HEK293 (cell line): ENCODE measurements at regions not wholly inside any gene's neighbourhood (a gene's known extent, or its start where the extent isn't known, plus 50 kb on each side); places are given as distances from the start of the nearest gene placed in this dataset.

ENCODE experiments used
- CTCF ChIA-PET: fragments of 350-600 bp; formaldehyde crosslinking; extraction: SDS; loops from one replicate; lab custom pipeline; 2021; ENCODE audit warnings: antibody characterized with exemption; lab: Yijun Ruan, JAX
- POLR2A ChIA-PET: fragments of 300-600 bp; formaldehyde crosslinking; extraction: SDS; loops from one replicate; lab custom pipeline; 2020; ENCODE audit warnings: antibody characterized with exemption, inconsistent platforms; lab: Yijun Ruan, JAX
- H3K27ac ChIP-seq: fragments of 200-500 bp; sonication (Bioruptor generic); 2 replicates; pipeline ENCODE4 v1.5.1; 2014; ENCODE audit warnings: low read depth, low read length, control low read depth, inconsistent platforms; ENCODE audit errors: extremely low read depth
- H3K36me3 ChIP-seq, 2 experiments: fragments of 200-500 bp in 1 of 2; sonication (Bioruptor generic) in 1 of 2; 1 replicate in 1 of 2; 2 replicates in 1 of 2; pipeline ENCODE4 v1.5.1; 2014 to 2017; ENCODE audit warnings: inconsistent platforms in 2 of 2, low read length in 2 of 2; ENCODE audit not compliant: control insufficient read depth in 2 of 2, insufficient read depth in 1 of 2
- H3K4me1 ChIP-seq: fragments of 200-500 bp; sonication (Bioruptor generic); 2 replicates; pipeline ENCODE4 v1.5.1; 2014; ENCODE audit warnings: mild to moderate bottlenecking, low read length, inconsistent platforms; ENCODE audit not compliant: control insufficient read depth, insufficient read depth
- H3K4me3 ChIP-seq: 2 replicates; pipeline ENCODE4 v1.5.1; 2011; ENCODE audit warnings: low read depth, mild to moderate bottlenecking, control low read depth, low read length, moderate library complexity
- H3K9me3 ChIP-seq: fragments of 200-500 bp; sonication (Bioruptor generic); 2 replicates; pipeline ENCODE4 v1.5.1; 2014; ENCODE audit warnings: low read depth, low read length, inconsistent platforms; ENCODE audit not compliant: control insufficient read depth, insufficient read depth
- BCL11B ChIP-seq: fragments of 450-650 bp; formaldehyde crosslinking; IDR thresholded peaks from 2 replicates; pipeline ENCODE4 v1.5.1; 2016; ENCODE audit warnings: low read depth, missing biosample characterization, missing genetic modification characterization
- PRDM10 ChIP-seq: fragments of 450-650 bp; formaldehyde crosslinking; IDR thresholded peaks from 2 replicates; pipeline ENCODE4 v1.5.1; 2016; ENCODE audit warnings: missing biosample characterization, missing genetic modification characterization
- SALL2 ChIP-seq: fragments of 450-650 bp; formaldehyde crosslinking; IDR thresholded peaks from 2 replicates; pipeline ENCODE4 v1.5.0; 2017; ENCODE audit warnings: missing biosample characterization, mild to moderate bottlenecking, missing genetic modification characterization, borderline replicate concordance
- SCRT1 ChIP-seq: fragments of 450-650 bp; formaldehyde crosslinking; IDR thresholded peaks from 2 replicates; pipeline ENCODE4 v1.5.1; 2016; ENCODE audit warnings: missing biosample characterization, missing genetic modification characterization, borderline replicate concordance
- SCRT2 ChIP-seq: fragments of 450-650 bp; formaldehyde crosslinking; IDR thresholded peaks from 2 replicates; pipeline ENCODE4 v1.5.1; 2016; ENCODE audit warnings: missing biosample characterization, missing genetic modification characterization
- TCF7L2 ChIP-seq: IDR thresholded peaks from 2 replicates; pipeline ENCODE4 v1.6.1; 2011; ENCODE audit warnings: low read depth, mild to moderate bottlenecking, inconsistent platforms, low read length, moderate library complexity, borderline replicate concordance
- WT1 ChIP-seq: fragments of 450-650 bp; formaldehyde crosslinking; IDR thresholded peaks from 2 replicates; pipeline ENCODE4 v1.5.1; 2016; ENCODE audit warnings: missing biosample characterization, missing genetic modification characterization
- ZBTB1 ChIP-seq: fragments of 450-650 bp; formaldehyde crosslinking; IDR thresholded peaks from 2 replicates; pipeline ENCODE4 v1.5.1; 2016; ENCODE audit warnings: missing biosample characterization, missing genetic modification characterization
- ZBTB44 ChIP-seq: fragments of 450-650 bp; IDR thresholded peaks from 2 replicates; pipeline ENCODE4 v1.5.1; 2018; ENCODE audit warnings: missing biosample characterization, mild to moderate bottlenecking, missing genetic modification characterization
- ZIC2 ChIP-seq: fragments of 450-650 bp; formaldehyde crosslinking; IDR thresholded peaks from 2 replicates; pipeline ENCODE4 v1.5.1; 2016; ENCODE audit warnings: missing biosample characterization, missing genetic modification characterization
- ZNF112 ChIP-seq: fragments of 450-650 bp; formaldehyde crosslinking; IDR thresholded peaks from 2 replicates; pipeline ENCODE4 v1.5.0; 2017; ENCODE audit warnings: missing biosample characterization, missing genetic modification characterization
- ZNF391 ChIP-seq: fragments of 450-650 bp; formaldehyde crosslinking; IDR thresholded peaks from 2 replicates; pipeline ENCODE4 v1.5.1; 2016; ENCODE audit warnings: low read depth, missing biosample characterization, missing genetic modification characterization, borderline replicate concordance
- ZNF423 ChIP-seq: fragments of 450-650 bp; formaldehyde crosslinking; IDR thresholded peaks from 2 replicates; pipeline ENCODE4 v1.5.1; 2016; ENCODE audit warnings: missing biosample characterization, missing genetic modification characterization
- ZNF596 ChIP-seq: fragments of 450-650 bp; IDR thresholded peaks from 2 replicates; pipeline ENCODE4 v1.5.0; 2018; ENCODE audit warnings: missing biosample characterization, mild to moderate bottlenecking, missing genetic modification characterization, moderate library complexity
- ZNF600 ChIP-seq: fragments of 450-650 bp; formaldehyde crosslinking; IDR thresholded peaks from 2 replicates; pipeline ENCODE4 v1.5.1; 2016; ENCODE audit warnings: missing biosample characterization, missing genetic modification characterization
- ZNF624 ChIP-seq: fragments of 450-650 bp; formaldehyde crosslinking; IDR thresholded peaks from 2 replicates; pipeline ENCODE4 v1.5.1; 2017; ENCODE audit warnings: missing biosample characterization, missing genetic modification characterization
- ZNF626 ChIP-seq: fragments of 450-650 bp; sonication (Bioruptor Pico); formaldehyde crosslinking; IDR thresholded peaks from 2 replicates; pipeline ENCODE4 v1.5.1; 2018; ENCODE audit warnings: missing biosample characterization, missing genetic modification characterization, inconsistent platforms
- ZNF629 ChIP-seq: fragments of 450-650 bp; formaldehyde crosslinking; IDR thresholded peaks from 2 replicates; pipeline ENCODE4 v1.5.1; 2017; ENCODE audit warnings: missing biosample characterization, missing genetic modification characterization
- ZNF837 ChIP-seq: fragments of 450-650 bp; formaldehyde crosslinking; IDR thresholded peaks from 2 replicates; pipeline ENCODE4 v1.5.1; 2016; ENCODE audit warnings: missing biosample characterization, missing genetic modification characterization
- ZSCAN18 ChIP-seq: fragments of 450-650 bp; formaldehyde crosslinking; IDR thresholded peaks from 2 replicates; pipeline ENCODE4 v1.5.1; 2016; ENCODE audit warnings: missing biosample characterization, missing genetic modification characterization
- TF ChIP-seq, protein P1 (sequence below): fragments of 450-650 bp; formaldehyde crosslinking; IDR thresholded peaks from 2 replicates; pipeline ENCODE4 v1.5.1; 2016; ENCODE audit warnings: missing biosample characterization, missing genetic modification characterization

- no peak for TF ChIP-seq SCRT1 (tag by site-specific recombination)
- no peak for TF ChIP-seq WT1 (tag by site-specific recombination)
- TF ChIP-seq ZNF391 (tag by site-specific recombination), result no peak
- no peak for TF ChIP-seq SALL2 (tag by site-specific recombination)
- no peak for TF ChIP-seq TCF7L2
- no peak for TF ChIP-seq ZNF596 (tag by site-specific recombination)
- TF ChIP-seq BCL11B (tag by site-specific recombination), result no peak
Observed at GRCh38 chr5:56460195-56460546, 227.0 kb upstream of the ANKRD55 start (continued).

DNA sequence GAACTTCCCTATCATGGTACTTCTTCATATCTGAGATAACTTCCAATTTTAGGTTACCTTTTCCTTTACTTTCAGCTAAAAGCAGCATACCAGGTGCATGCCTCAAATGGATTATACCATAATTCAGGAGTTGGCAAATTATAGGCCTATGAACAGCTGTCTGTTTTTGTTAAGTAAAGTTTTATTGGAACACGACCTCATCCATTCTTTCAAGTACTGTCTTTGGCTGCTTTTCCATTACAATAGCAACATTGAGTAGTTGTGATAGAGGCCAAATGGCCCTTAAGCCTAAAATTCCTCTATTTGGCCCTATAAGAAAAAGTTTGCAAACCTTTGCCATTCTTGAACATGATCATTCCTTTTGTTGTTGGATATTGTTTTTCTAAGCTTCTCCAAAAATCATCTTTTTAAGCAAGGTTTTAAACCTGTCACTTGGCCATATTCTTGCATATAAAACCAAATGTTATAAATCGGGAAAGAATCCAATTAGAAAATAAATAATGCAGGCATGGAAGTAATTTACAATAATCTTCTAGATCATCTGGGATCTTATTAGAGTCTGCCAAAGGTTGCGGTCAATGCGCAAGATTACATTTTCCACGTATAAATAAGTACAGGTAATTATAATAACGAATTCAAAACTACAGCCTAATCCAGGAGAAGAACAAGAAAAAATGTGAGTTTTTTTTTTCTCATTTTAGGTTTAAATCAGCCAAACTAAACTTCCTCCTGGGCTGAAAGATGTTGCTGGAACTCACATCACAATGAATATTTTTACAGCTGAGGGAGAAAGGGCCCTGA lies 226.5 kb upstream of the ANKRD55 start:
- Histone ChIP-seq H3K9me3 (no peaks in the 10 kb centered on the region), H3K27ac (no peak overlapping the region), H3K36me3 (no peaks in the 10 kb centered on the region), H3K4me1 (peaks cover 15% of the 10 kb centered on the region), H3K4me3 (no peak overlapping the region)
- CTCF ChIA-PET, result interaction anchor here (1.5 kb wide), 1 partner anchor 9 kb away, joined by 4 read pairs; no protein-coding TSS in a partner anchor
- no peak for TF ChIP-seq ZNF624 (tag by site-specific recombination)
- TF ChIP-seq ZBTB1 (tag by site-specific recombination), result no peak
- no peak for TF ChIP-seq ZNF626 (tag by site-specific recombination)
- TF ChIP-seq ZBTB44 (tag by site-specific recombination), result no peak
- TF ChIP-seq ZNF423, result no peak
- TF ChIP-seq ZNF112 (tag by site-specific recombination), result no peak
- no peak for TF ChIP-seq ZNF629 (tag by site-specific recombination)
- no peak for TF ChIP-seq ZNF600 (tag by site-specific recombination)
- TF ChIP-seq ZNF837 (tag by site-specific recombination), result no peak
- POLR2A ChIA-PET, result no interaction called here

- ChIA-PET CTCF (interaction anchor here (0.6 to 0.7 kb wide), 2 partner anchors 46 to 540 kb away, joined by 3 to 5 read pairs; no protein-coding TSS in a partner anchor), POLR2A (no interaction called here)
- Histone ChIP-seq H3K4me3 (no peak overlapping the region), H3K4me1 (peaks cover 15% of the 10 kb centered on the region), H3K36me3 (no peaks in the 10 kb centered on the region), H3K27ac (no peak overlapping the region), H3K9me3 (no peaks in the 10 kb centered on the region)
- TF ChIP-seq SCRT2 (tag by site-specific recombination) (0 out of 2 replicates have a peak, but pooled peaks have one; percentile 23), ZSCAN18 (tag by site-specific recombination) (no peak), PRDM10 (tag by site-specific recombination) (no peak; the same call in 1 of the 2 replicates), ZIC2 (tag by site-specific recombination) (no peak)
- TF ChIP-seq, protein P1, sequence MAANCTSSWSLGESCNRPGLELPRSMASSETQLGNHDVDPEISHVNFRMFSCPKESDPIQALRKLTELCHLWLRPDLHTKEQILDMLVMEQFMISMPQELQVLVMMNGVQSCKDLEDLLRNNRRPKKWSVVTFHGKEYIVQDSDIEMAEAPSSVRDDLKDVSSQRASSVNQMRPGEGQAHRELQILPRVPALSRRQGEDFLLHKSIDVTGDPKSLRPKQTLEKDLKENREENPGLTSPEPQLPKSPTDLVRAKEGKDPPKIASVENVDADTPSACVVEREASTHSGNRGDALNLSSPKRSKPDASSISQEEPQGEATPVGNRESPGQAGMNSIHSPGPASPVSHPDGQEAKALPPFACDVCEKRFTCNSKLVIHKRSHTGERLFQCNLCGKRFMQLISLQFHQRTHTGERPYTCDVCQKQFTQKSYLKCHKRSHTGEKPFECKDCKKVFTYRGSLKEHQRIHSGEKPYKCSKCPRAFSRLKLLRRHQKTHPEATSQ, result no peak
Observed at GRCh38 chr5:56457887-56458812, 225.0 kb upstream of the ANKRD55 start.
